Muscle of arm (tissue), 1 donor: ENCODE measurements at regions not wholly inside any gene's neighbourhood (a gene's known extent, or its start where the extent isn't known, plus 50 kb on each side); places are given as distances from the start of the nearest gene placed in this dataset.

Experiments used
- DNase-seq: peaks from one replicate; pipeline ENCODE4 v3.0.0-alpha.2; 2013

DNA sequence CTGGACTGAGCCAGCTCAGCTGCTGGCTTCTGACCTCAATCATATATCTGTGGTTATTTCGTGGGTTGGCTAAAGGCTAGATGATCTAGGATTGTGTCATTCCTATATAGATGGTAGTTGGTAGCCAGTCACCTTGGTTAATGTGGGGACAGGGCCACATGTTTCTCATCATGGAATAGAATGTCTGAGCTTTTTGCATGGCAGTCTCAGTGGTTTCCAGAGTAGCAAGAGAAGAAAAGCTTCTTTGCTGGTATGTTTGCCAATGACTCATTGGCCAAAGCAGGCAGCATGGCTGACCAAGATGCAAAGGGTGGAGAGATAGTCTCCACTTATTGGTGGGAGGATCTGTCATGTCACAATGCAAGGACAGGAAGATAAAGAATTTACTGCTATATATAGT lies 746.4 kb upstream of the FLRT2 start:
- no peak for DNase-seq

DNA sequence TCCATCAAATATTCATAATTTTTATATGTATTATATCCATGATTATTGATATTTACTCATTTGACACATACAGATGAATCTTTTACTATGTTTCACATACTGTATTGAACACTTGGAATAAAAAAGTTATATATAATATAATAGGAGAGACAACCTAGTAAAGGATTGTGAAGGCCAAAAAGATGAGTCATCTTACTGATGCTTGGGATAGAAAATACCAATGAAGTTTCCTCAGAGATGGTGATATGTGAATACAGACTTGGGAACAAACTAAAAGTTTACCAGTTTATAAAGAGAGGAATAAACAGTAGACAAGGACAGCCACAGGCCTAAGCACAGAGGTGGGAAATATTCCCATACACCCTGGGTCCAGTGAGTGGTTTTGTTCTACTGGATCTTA lies 743.9 kb upstream of the FLRT2 start:
- no peak for DNase-seq

DNA sequence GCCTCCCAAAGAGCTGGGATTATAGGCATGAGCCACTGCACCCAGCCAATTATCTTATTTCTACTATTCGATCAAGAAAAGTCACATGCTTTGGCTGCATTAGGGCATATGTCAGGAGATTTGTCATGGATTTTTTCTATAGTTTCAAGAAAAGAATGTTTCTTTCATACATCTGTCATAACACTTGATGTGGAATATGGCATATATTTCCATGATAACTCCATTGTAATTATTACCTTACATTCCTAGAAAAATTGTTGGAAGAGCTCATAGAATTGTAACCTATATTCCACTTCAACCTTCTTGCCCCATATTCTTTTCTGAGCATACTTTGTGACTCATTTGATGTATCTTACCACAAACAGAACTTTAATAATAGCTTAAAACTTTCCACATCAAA lies 740.9 kb upstream of the FLRT2 start:
- DNase-seq, result no peak

DNA sequence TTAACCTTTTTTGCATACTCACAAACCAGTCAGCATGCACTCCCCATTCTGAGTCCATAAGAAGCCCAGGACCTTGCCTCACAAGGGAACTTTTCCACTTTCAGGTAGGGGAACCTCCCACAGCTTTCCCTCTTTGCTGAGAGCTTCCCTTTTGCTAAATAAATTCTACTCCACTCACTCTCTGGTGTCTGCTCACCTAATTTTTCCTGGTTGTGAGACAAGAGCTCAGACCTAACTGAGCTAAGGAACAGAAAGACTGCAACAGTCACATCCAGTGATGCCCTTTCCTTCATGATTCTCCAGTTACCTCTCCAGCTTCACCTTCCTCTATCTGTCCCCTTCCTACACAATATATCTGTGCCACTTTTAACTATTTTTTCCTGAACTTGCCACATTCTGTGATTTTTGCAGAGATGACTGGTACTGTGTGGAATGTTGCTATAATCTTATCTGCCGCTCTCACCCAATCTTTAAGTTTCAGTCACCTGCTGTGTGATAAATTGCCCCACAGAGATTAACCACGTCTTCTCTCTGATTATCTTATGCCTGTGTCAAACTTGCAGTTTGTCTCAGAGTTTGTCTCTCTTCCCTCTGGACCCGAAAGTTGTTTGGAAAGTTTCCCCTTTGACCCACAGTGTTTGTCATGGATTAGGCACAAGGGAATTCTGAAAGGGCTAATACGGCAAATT lies 737.1 kb upstream of the FLRT2 start:
- DNase-seq, result no peak

DNA sequence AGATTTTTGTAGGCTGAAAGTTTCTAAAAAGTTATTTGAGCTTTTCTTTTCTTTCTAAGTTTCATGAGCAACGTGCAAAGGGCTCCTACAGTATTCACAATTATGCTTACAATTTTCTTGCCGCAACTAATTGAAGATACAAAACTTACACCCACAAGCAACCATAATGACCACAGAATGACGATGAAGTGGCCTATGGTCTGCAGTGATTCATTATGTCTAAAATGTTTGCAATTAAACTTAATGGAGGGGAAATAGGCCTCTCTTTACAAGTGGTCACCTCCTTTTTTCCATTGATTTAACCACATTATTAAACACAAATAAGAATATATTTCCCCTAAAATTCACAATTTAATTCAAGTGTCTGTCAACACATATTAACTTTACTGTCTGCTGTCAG lies 732.6 kb upstream of the FLRT2 start:
- DNase-seq, result no peak

DNA sequence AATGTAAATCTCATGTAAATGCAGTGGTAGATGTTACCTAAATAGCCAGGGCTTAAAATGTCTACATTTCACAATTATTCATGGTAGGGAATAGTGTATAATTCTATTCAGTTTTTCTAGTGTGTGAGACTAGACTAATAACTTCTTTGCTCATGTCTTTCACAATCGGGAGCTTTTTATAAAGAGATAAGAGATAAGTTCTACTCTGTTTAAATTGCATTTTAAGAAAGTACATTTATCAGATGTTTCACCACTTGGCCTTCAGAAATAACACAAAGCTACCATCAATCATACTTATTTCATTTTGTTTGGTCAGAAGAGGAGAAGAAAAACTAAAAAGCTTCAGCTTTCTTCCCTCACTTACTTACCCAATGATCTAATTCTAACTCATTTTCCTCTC lies 725.5 kb upstream of the FLRT2 start:
- DNase-seq, result no peak

DNA sequence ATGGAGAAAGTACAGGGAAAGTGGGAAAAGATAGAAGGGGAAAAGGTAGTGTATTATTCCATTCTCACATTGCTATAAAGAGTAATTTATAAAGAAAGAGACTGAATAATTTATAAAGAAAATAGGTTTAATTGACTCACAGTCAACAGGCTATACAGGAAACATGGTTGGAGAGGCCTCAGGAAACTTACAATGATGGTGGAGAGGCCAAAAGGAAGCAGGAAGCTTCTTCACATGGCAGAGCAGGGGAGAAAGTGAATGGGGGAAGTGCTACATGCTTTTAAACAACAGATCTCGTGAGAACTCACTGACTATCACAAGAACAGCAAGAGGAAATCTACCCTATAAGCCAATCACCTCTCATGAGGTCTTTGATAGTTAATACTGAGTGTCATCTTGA lies 725.0 kb upstream of the FLRT2 start:
- DNase-seq, result no peak

DNA sequence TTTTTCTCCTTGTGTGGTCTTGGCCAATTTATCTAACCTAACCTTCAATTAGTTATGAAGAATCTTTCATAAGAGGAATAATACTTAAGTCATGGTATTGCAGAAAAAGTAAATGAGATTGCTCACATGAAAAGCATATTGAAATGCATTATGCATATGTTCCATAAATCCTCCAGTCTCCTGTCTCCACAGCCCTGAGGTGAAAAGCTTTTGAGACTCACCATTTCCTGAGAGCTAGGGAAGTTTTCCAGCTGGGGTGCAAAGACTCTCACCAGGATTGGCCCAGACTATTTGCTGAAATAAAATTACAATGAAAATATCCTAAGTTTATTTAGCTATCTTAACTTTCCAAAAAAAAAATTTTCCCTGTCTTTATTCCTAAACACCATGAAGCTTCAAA lies 723.8 kb upstream of the FLRT2 start:
- DNase-seq, result no peak

DNA sequence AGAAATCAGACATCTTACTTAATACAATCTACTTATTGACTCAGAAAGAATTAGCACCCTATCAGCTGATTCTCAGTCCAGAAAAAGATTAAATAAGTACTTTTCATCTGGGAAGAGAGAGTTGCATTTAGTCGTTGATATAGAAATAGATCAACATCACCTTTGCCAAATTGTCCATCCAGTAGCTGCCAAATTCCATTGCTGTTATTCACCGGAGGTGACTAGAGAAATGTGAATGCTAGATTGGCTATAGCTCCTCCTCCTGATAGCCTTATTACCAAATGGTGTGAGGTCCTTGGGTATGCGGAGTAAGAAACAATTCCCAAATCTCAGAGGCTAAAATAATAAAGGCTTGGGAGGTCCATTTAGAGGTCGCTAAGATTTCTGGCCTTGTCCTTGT lies 723.3 kb upstream of the FLRT2 start:
- DNase-seq, result no peak

DNA sequence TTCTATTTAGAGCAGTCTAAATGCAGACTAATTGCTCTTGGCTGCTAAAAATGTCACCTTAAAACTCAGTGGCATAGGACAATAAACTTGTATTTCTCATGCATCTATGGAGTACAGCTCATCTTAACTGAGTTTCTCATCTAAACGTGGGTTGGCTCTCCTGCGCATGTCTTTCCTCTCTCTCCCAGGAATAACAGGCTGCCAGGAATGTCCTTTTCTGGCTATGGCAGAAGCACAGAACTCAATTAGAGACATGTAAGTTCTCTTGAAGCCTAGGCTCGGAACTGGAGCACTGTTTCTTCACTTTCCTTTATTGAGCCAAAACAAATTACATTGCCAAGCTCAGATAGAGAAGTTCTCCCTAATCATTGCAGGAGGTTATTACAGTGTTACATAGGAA lies 722.3 kb upstream of the FLRT2 start:
- DNase-seq, result peak; percentile 13

DNA sequence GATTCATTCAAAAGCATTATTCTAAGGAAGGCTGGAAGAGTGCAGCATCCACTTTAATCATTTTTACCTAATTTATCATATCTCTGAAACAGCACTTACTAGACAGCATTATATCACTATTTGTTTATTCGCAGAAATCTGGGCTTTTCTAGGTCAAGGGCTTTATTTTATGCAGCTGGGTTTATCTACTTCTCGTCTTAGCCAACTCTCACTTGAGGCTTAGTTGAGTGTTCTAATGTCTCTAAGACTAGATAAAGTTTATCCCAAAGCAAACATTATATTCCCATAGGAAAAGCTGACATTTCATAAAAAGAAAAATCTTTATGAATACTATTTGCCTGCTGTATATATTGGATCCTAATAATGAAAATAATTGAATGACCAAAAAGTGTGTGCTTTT lies 720.8 kb upstream of the FLRT2 start:
- DNase-seq, result no peak

DNA sequence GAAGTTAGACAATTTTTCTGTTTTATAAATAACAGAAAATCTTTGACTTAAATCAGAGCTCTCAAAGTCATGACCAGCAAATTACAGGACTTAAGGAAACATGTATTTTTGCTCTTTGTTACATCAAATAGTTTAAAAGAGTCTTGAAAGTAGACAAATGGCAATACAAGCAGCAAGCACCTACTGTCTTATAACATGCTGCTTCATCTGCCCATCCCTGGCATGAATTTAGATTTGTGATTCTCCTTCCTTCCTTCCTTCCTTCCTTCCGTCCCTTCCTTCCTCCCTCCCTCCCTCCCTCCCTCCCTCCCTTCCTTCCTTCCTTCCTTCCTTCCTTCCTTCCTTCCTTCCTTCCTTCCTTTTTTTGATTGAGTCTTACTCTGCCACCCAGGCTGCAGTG lies 715.6 kb upstream of the FLRT2 start:
- no peak for DNase-seq

DNA sequence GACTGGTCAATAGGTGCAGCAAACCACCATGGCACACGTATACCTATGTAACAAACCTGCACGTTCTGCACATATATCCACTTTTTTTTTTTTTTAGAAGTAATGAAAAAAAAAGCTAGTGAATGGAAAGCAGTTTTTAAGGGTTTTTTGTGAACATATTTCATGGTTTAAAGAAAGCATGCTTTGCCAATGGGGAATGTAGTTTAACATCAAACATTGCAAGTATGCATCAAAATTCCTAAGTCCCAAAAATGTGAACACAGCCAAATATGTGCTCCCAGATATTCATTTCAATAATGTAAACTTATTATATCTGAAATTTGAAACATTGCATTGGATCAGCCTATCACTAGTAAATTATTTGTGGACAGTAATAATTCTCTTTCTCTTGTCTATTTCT lies 710.4 kb upstream of the FLRT2 start:
- DNase-seq, result no peak

DNA sequence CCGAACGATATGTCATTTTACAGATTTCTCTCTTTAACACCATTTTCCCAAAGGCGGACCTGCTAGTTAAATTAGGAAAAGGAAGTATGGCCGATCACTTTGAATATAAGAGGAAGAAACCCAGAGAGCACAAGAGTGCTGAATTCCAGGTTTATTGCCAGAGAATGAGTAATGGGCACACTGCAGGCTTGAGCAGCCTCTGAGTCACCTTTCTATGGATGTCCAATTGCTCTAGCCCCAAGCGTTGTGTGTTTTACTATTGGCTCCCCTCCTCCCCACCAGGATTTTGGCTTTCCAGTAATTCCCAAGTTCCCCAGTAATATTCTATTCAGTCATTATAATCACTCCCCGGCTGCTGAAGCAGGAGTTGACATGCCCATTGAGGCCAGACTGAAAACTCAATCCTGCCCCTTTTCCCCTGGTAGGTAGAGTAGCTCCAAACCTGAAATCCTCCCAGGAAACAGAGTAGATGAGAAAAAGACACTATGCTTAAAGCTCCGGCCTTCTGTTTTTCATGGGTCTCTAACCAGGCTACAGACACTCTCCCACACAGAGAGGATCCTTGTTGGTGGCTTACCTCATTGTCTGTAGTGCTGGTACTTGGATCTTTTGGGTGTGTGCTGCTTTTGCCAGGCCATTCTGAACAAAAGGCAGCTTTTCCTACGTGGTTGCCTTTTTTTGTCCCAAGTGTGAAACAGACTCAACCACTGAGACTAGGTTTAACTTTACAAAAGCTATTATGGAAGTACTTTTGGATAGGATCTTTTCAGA lies 704.3 kb upstream of the FLRT2 start:
- DNase-seq, result no peak

DNA sequence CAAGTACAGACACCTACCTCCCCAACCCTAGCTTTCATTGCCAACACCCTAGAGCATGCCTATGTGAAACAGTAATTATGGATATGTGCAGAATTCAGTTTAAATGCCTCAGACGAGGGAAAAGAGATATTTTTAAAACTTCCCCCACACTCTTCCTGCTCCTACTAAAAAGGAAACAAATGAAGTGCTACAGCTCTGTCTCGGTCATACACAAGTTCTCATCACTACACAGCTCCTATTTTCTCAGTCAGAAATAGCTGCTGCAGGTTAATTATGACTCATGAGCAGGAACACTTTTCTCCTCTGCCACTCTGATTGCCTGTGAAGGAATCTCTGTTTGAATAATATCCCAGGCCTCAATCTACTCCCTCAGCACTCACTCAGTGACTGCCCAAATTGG lies 703.6 kb upstream of the FLRT2 start:
- DNase-seq, result no peak

DNA sequence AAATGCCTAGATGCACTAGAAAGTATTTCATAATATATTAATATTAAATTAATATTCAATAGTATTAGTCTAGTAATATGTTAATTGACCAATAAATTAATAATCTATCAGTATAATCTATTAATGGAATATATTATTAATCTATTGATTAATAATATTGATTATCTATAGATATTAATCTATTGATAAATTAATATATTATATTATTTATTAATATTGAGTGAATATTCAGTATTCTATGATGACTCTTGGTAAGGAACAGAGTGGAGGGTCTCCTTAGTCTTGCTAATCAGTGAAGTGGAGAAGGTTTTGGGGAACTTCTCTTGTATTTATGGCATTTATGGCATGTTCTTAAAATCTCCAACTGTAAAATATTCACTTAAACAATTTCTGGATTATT lies 679.3 kb upstream of the FLRT2 start:
- DNase-seq, result no peak

DNA sequence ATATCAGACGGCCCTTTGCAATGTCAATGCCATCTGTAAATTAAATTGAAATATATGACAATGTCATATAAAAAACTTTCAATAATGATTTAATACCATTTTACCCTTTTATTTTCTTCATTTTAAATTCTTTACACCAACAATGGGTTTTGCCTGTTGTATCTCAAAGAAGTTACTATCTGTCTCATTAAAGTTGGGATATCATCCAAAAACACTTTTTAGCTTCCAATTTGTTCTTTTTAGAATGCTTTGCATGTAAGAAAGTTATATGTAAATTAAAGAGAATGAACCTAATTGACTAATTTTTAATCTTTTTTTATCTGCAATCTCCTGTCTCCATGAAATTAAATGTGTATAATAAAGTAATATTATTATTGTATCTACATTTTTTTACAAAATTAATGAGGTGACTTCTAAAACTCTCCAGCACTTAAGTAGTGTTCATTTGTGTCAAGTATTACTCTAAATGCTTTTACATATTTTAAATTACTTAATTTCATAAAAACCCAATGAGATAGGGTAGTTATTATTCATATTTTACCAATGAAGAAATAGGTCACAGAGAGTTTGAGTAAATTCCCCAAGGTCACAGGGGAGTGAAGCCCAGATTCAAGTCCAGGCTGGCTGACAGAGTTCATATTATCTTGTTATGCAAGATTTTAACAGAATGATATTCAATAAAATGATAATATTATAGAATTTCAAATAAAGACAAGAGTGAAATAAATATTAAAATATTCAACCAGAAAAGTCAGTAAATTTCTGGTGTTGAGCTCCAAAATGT lies 673.0 kb upstream of the FLRT2 start:
- DNase-seq, result peak; percentile 44

DNA sequence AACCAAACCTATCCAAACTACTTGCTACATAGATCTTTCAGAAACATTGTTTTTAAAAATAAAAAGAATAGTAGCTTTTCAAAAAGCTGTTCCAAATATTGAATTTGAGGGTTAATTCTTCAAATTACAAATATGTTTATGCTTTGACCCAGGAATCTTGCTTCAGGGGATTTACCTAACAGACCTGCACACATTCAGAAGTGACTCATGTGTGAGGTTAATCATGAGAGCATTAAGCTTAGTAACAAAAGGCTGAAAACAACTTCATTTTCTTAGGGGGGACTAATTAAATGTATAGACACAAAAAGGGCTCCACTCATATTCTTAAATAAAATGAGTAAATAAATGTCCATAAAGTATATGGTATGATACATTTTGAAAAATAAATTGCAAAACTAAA lies 672.4 kb upstream of the FLRT2 start:
- no peak for DNase-seq

DNA sequence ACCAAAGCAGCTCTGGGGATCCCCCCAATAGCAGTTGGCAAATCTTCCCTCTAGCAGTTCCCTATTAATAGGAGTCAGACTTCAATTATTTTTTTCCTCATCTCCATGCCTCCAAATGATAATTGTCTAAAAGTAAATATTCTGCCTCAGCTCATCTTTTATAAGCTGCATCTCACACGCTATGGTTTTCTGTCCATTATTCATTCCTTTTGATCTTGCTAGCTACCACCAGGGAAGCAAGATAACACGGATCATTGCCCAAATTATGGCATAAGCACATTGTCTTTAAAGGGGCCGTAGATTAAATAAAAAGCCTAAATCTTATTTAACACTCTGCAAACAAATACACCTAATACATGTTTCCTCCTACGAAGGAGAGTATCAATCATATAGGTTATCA lies 670.8 kb upstream of the FLRT2 start:
- DNase-seq, result no peak

DNA sequence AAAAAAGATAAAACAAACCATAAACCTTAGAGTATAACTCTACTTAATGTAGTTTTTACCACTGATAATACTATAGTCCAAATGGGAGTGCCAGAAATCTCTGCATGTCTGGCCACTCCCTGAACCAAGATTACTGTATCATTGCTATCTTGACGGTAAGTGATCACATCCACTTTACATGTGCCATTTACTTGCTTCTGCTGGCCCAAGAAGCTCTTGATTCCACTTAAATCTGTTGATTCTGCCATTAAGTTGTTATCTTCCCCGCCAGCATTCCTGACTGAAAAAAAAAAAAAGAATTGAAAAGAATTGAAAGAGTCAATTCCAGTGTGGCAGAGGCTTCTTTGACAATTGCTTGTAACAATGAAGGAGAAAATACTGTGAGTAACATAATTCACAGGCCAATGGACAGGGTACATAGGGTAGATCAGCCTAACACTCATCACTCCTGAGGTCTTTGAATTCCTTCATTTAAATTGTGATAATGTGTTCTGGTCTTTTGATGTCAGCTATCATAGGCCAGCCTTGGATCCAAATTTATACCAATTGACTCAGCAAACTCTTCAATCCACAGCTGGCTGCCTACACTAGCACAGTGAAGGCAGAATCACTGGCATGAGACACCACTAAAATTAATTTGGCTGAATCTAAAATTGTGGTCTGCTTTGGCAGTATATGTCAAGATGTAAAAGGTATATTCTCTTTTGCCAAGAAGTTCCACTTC lies 665.2 kb upstream of the FLRT2 start:
- no peak for DNase-seq

DNA sequence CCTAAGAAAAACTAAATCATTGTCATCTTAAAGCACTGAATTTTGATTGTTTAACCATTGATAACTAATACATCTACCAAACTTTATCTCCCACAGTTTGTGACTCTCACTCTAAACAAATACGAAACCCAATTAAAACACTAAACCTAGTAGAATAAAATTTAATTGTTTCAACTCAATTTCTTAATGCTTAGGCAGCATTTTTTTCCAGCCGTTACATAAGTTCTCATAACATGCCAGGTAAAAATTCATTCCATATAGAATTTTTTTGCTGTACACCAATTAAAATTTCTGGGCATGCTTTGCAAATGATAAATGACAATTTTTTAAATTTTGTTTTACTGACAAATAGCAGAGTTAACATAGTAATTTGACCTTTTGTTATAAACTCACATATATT lies 658.2 kb upstream of the FLRT2 start:
- DNase-seq, result no peak

DNA sequence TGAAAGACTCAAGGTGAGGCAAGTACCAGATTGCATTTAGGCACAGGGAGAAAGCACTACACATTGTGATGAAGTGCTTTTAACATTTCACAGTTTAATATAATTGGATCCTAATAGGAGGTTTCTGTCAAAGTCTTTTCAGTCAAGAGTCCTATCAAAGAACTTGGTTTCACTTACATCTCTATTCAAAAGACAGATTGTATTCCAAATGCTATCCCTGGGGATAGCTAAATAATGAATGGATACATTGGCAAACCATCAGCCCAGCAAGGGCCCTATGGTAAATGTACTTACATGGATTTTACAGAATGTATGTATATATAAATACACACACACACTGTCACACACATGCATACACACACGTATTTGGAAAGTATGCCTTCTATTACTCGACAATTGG lies 655.5 kb upstream of the FLRT2 start:
- no peak for DNase-seq
